ENCODE measurements at regions not wholly inside any gene's neighbourhood (a gene's known extent, or its start where the extent isn't known, plus 50 kb on each side); places are given as distances from the start of the nearest gene placed in this dataset.

DNA sequence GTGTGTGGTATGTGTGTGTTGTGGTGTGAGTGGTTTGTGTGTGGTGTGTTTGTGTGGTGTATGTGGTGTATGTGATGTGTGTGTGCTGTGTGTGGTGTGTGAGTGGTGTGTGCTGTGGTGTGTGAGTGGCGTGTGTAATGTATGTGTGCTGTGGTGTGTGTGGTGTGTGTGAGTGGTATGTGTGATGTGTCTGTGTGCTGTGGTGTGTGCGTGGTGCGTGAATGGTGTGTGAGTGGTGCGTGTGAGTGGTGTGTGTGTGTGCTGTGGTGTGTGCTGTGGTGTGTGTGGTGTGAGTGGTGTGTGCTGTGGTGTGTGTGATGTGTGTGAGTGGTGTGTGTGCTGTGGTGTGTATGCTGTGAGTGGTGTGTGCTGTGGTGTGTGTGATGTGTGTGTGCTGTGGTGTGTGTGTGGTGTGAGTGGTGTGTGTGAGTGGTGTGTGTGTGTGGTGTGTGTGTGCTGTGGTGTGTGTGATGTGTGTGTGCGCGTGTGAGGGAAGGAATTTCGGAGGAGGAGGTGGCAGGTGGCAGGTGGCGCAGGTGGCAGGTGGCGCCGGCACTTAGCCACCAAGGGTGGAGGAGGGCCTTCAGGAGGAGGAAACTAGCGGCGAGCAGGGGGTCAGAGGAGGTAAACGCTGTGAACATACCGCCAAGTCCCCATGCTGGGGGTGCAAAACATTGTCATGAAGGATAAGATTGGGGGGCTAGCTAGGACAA, 191.8 kb downstream of the MELK start:
- DNase-seq (ENCODE audit: low read depth) = no peak

GRCh38 chr9:36765077-36765390, 192.3 kb downstream of the MELK start:
- no peak for DNase-seq (ENCODE audit: low read depth)

DNA sequence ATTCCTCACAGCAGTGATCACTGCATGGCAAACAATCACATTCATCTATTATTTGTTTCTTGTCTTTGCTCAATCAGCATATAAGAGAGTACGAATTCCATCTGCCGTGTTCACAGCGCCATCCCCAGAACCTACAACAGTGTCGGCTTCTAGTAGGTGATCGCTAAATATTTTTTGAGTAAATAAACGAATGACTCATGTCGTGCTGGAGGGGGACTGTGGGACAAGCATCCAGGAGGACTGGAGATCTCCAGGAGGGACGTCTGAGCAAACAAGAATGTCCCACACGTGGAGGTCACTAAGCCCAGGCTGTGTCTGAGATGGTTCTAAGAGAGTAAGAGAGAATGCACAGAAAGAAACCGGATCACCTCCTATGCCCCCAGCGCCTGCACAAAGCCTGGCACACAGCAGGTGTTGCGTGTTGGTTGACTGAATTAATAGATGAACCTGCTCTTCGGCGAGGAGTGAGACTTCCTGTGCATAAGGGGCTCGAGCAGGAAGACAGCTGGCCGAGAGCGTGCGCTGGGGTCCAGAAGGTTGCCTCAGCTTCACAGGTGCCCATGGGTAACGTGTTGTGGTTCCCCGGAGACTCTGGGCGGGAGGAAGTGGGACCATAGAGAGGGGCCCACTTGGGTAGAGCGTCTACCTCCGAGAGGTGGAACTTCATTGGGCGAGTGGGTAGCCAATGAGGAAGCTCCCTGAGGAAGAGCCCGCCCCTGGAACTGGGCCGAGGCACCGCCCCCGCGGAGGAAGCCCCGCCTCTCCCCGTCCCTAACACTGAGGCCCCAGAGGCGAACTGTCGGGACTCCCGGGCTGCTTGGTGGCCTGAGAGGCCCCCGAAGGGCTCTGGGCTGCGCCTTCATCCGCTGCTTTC, 193.0 kb downstream of the MELK start:
- peak; percentile 76 for DNase-seq (ENCODE audit: low read depth)

GRCh38 chr9:36768677-36769076, 196.0 kb downstream of the MELK start:
- no peak for DNase-seq (ENCODE audit: low read depth)

DNA sequence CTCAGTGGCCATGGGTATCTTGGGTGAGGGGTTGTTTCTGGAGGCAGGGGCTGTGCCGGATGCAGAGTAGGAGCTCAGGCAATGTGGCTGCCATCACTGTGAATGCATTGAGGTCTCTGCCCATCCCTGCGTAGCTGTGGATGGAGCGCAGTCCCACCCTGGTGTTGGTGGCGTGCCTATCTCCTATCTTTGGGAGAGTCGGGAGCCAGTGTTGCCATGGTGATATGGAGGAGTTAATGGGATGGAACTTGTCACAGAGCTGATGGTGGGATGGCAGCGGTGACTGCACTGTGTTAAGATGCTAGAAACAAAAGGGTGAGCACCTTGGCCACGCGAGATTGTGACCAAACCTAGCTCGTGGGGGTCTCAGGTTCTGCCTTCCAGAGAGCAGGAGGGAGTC, 197.3 kb downstream of the MELK start:
- no peak for DNase-seq (ENCODE audit: low read depth)

GRCh38 chr9:36772449-36773403, 200.0 kb downstream of the MELK start:
- no peak for DNase-seq (ENCODE audit: low read depth)

- DNase-seq (ENCODE audit: low read depth) = no peak
Measured at GRCh38 chr9:36778682-36779081, 206.0 kb downstream of the MELK start.

DNA sequence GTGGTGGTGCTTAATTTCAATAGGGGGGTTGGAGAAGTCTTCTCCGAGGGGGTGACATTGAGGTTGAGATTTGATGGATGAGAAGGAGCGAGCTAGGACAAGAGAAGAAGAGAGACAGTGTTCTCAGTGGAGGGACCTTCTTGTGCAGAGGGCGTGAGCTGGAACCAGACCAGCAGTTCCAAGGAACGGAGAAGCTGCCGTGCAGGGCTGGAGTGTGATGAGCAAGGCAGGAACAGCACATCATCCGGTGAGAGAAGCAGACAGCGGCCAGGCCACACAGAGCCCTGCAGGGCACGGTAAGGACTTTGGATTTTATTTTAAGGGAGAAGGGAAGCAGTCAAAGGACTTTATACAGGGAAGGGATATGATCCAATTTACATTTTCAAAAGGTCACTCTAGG, 206.9 kb downstream of the MELK start:
- DNase-seq (ENCODE audit: low read depth) = no peak

GRCh38 chr9:36780186-36780585, 207.5 kb downstream of the MELK start:
- no peak for DNase-seq (ENCODE audit: low read depth)

DNA sequence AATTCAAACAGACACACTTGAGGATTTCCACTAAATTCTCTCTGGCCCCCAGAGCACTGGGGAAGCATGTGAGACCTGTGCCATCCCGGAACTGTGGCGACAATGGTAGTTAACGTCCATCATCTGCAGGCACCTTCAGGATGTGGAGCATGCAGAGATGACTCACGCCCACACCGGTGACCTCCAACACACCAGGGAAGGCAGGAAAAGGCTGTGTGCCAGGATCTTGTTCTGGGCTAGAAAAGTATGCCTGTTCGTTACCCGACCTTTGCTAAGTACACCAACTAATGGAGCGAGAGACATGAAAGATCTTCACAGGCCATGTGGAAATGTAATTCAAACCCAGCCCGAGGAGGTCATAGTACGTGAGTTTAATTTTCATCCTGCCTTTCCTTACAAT, 208.8 kb downstream of the MELK start:
- no peak for DNase-seq (ENCODE audit: low read depth)

Data from stimulated activated CD8-positive, alpha-beta memory T cell treated with anti-CD3 and anti-CD28 coated beads, Interleukin-15, amount 100 ng/mL, for 1 hour (primary cell).